Smooth muscle cell (in vitro differentiated cells): ENCODE measurements at regions not wholly inside any gene's neighbourhood (a gene's known extent, or its start where the extent isn't known, plus 50 kb on each side); places are given as distances from the start of the nearest gene placed in this dataset.

Source experiments
- DNase-seq: peaks from one replicate; lab custom pipeline; 2025; ENCODE audit not compliant: unreplicated experiment; lab: John Stamatoyannopoulos, UW
- H2AFZ ChIP-seq: fragments of 200-600 bp; sonication (generic); 2 replicates; pipeline ENCODE4 v1.6.0; 2016; ENCODE audit warnings: antibody characterized with exemption, low read depth, mild to moderate bottlenecking
- H3F3A ChIP-seq: fragments of 200-600 bp; sonication (generic); 2 replicates; pipeline ENCODE4 v1.6.0; 2017; ENCODE audit warnings: antibody characterized with exemption, low read depth
- H3K27ac ChIP-seq: fragments of 200-600 bp; sonication (generic); 2 replicates; pipeline ENCODE4 v1.5.1; 2016; ENCODE audit warnings: low read depth, mild to moderate bottlenecking
- H3K27me3 ChIP-seq: fragments of 200-600 bp; sonication (generic); 2 replicates; pipeline ENCODE4 v1.6.1; 2016; ENCODE audit warnings: low read depth, mild to moderate bottlenecking
- H3K36me3 ChIP-seq: fragments of 200-600 bp; sonication (generic); 2 replicates; pipeline ENCODE4 v1.5.1; 2016; ENCODE audit warnings: low read depth
- H3K4me1 ChIP-seq: fragments of 200-600 bp; sonication (generic); 2 replicates; pipeline ENCODE4 v1.5.1; 2016; ENCODE audit warnings: low read depth
- H3K4me2 ChIP-seq: fragments of 200-600 bp; sonication (generic); 2 replicates; pipeline ENCODE4 v1.6.0; 2016; ENCODE audit warnings: mild to moderate bottlenecking
- H3K4me3 ChIP-seq: fragments of 200-600 bp; sonication (generic); 2 replicates; pipeline ENCODE4 v1.5.1; 2016; ENCODE audit warnings: mild to moderate bottlenecking
- H3K79me2 ChIP-seq: fragments of 200-600 bp; sonication (generic); 2 replicates; pipeline ENCODE4 v1.6.0; 2016; ENCODE audit warnings: low read depth, mild to moderate bottlenecking
- H3K9ac ChIP-seq: fragments of 200-600 bp; sonication (generic); 2 replicates; pipeline ENCODE4 v1.6.0; 2016; ENCODE audit warnings: low read depth
- H3K9me3 ChIP-seq: fragments of 200-600 bp; sonication (generic); replicated peaks from 2 replicates; pipeline ENCODE4 v1.5.1; 2016; ENCODE audit warnings: low read depth
- H4K20me1 ChIP-seq: fragments of 200-600 bp; sonication (generic); 2 replicates; pipeline ENCODE4 v1.6.0; 2016; ENCODE audit warnings: low read depth
- WGBS: methylation state at CpG from one replicate; pipeline ENCODE4 v1.1.7; 2016; ENCODE audit warnings: low lambda C conversion rate; 5-methylcytosine and 5-hydroxymethylcytosine counted together
- TF ChIP-seq, protein P1 (sequence below): fragments of 200-600 bp; sonication (generic); IDR thresholded peaks from 2 replicates; pipeline ENCODE4 v1.5.1; 2017; ENCODE audit warnings: borderline replicate concordance, mild to moderate bottlenecking, antibody characterized with exemption; ENCODE audit not compliant: insufficient read depth, poor library complexity, severe bottlenecking

DNA sequence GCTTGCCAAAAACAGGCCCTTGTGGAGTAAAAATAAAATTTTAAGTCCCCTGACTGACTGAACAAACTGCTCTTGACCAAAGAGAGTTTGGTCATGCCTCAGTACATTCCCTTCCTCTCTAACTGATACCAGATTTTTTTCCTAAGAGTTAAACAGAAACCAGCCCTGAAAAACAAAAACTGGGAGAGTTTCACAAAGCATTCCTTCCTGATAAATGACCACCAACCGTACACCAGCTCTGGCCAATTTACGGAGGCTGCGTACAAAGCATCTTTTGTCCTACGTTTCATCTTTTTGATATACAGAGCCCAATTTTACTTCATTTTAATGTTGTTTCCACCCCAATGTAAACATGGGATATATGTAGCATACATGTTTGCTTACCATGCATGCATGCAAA is 477.4 kb upstream of the HTR1E start:
- Histone ChIP-seq H3K27ac (no peak overlapping the region), H2AFZ (no peak overlapping the region), H3K36me3 (no peaks in the 10 kb centered on the region), H3F3A (no peaks in the 10 kb centered on the region), H3K4me3 (no peak overlapping the region), H3K4me2 (no peak overlapping the region), H3K4me1 (no peaks in the 10 kb centered on the region), H3K79me2 (no peaks in the 10 kb centered on the region), H3K9ac (no peak overlapping the region), H3K9me3 (no peaks in the 10 kb centered on the region), H3K27me3 (no peaks in the 10 kb centered on the region), H4K20me1 (no peaks in the 10 kb centered on the region)
- no peak for DNase-seq
- 73% methylated on average over 4 of the region's 4 CpGs for WGBS
- TF ChIP-seq, protein P1, sequence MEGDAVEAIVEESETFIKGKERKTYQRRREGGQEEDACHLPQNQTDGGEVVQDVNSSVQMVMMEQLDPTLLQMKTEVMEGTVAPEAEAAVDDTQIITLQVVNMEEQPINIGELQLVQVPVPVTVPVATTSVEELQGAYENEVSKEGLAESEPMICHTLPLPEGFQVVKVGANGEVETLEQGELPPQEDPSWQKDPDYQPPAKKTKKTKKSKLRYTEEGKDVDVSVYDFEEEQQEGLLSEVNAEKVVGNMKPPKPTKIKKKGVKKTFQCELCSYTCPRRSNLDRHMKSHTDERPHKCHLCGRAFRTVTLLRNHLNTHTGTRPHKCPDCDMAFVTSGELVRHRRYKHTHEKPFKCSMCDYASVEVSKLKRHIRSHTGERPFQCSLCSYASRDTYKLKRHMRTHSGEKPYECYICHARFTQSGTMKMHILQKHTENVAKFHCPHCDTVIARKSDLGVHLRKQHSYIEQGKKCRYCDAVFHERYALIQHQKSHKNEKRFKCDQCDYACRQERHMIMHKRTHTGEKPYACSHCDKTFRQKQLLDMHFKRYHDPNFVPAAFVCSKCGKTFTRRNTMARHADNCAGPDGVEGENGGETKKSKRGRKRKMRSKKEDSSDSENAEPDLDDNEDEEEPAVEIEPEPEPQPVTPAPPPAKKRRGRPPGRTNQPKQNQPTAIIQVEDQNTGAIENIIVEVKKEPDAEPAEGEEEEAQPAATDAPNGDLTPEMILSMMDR = no peak

GRCh38 chr6:86456821-86457220 is 480.5 kb upstream of the HTR1E start:
- Histone ChIP-seq H3K27me3 (no peaks in the 10 kb centered on the region), H3K79me2 (no peaks in the 10 kb centered on the region), H3K9me3 (no peaks in the 10 kb centered on the region), H3K27ac (no peak overlapping the region), H3K9ac (no peak overlapping the region), H2AFZ (no peak overlapping the region), H4K20me1 (no peaks in the 10 kb centered on the region), H3K36me3 (no peaks in the 10 kb centered on the region), H3K4me1 (no peaks in the 10 kb centered on the region), H3K4me2 (no peak overlapping the region), H3K4me3 (no peak overlapping the region), H3F3A (no peaks in the 10 kb centered on the region)
- no peak for DNase-seq
- TF ChIP-seq, protein P1 = no peak

DNA sequence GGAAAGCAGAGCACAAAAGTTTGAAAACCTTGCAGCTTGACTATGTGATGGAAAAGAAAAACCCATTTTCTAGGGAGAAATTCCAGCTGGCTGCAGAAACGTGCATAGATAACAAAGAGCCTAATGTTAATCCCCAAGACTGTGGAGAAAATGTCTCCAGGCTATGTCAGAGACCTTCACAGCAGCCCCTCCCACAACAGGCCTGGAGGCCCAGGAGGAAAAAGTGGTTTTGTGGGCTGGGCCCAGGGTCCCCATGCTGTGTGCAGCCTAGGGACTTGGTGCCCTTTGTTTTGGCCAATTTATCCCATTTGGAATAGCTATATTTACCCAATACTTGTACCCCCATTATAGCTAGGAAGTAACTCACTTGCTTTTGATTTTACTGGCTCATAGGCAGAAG is 484.1 kb upstream of the HTR1E start:
- Histone ChIP-seq H3K9ac (no peak overlapping the region), H3F3A (no peaks in the 10 kb centered on the region), H3K4me3 (no peak overlapping the region), H3K27me3 (no peaks in the 10 kb centered on the region), H3K4me1 (no peaks in the 10 kb centered on the region), H3K9me3 (no peaks in the 10 kb centered on the region), H3K36me3 (no peaks in the 10 kb centered on the region), H3K79me2 (no peaks in the 10 kb centered on the region), H3K27ac (no peak overlapping the region), H2AFZ (no peak overlapping the region), H3K4me2 (no peak overlapping the region), H4K20me1 (no peaks in the 10 kb centered on the region)
- no peak for DNase-seq
- TF ChIP-seq, protein P1 = no peak
- WGBS = 50% methylated on average over 1 of the region's 1 CpG

DNA sequence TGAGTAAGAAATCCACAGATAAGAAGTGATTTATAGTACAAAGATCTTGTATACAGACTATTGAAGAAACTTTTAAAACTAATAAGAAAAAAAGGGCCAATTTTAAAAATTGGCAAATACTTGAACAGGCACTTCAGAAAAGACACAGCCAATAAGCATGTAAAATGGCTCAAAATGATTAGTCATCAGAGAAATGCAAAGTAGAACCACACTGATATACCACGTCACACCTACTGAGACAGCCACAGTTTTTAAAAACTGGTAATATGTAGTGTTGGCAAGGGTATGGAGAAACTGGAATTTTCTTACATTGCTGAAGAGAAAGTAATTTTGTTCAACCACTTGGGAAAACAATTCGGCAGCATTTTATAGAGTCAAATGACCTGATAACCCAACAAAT is 488.9 kb upstream of the HTR1E start:
- Histone ChIP-seq H3K9ac (no peak overlapping the region), H3K9me3 (no peaks in the 10 kb centered on the region), H3F3A (no peaks in the 10 kb centered on the region), H3K4me3 (no peak overlapping the region), H3K4me1 (no peaks in the 10 kb centered on the region), H3K36me3 (no peaks in the 10 kb centered on the region), H3K79me2 (no peaks in the 10 kb centered on the region), H3K4me2 (no peak overlapping the region), H3K27ac (no peak overlapping the region), H4K20me1 (no peaks in the 10 kb centered on the region), H3K27me3 (no peaks in the 10 kb centered on the region), H2AFZ (no peak overlapping the region)
- WGBS = 88% methylated on average over 2 of the region's 2 CpGs
- TF ChIP-seq, protein P1 = no peak
- no peak for DNase-seq
